AG09319 (cell line): ENCODE measurements at regions not wholly inside any gene's neighbourhood (a gene's known extent, or its start where the extent isn't known, plus 50 kb on each side); places are given as distances from the start of the nearest gene placed in this dataset.
"Not testable (repeated sequence)": the region's sequence is repeated elsewhere in the genome, so short reads cannot be mapped to it uniquely, and the experiment has no call there.

Source experiments
- DNase-seq: peaks from one replicate; pipeline ENCODE4 v3.0.0-alpha.2; 2010; ENCODE audit warnings: low read depth; ENCODE audit errors: extremely low read depth
- CTCF ChIP-seq: IDR thresholded peaks from 2 replicates; pipeline ENCODE4 v1.5.1; 2011; ENCODE audit warnings: low read depth, mild to moderate bottlenecking, inconsistent platforms, low read length, moderate library complexity

DNA sequence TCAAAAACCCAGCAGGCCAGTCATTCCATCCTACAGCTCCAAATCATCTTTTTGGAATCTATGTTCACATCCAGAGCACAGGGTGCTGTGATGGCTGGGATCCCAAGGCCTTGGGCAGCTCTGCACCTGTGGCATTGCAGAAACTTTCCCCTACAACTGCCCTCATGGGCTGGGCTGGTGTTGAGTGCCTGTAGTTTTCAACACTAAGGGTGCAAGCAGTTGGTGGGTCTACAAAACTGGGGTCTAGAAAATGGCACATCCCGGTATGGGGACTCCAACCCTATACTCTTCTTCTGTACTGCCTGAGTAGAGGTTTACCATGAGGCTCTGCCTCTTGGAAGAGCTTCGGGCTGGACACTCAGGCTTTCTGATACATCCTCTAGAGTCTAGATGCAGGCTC, 95.2 kb upstream of the TEKT4 start:
- TF ChIP-seq CTCF: no peak
- DNase-seq: no peak

GRCh38 chr2:94785105-94785504, 86.1 kb upstream of the TEKT4 start:
- DNase-seq: not testable (repeated sequence)

DNA sequence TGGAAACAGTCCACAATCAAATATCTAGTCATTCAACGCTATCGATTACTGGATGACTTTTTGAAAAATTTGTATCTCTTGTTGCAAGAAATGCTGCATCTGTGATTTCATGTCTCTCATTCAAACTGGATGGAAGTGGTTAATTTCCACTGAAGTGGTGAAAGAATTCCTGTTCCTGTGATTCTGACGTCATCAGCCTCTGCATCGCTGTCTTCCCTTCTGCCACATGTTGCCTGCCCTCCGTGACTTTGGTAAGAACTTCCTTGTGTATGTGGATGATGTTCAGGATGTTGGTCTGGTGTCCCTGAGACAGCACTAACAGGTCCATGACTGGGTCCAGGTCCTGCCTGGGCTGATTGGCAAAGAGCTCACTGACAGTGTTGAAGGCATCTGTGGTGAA, 84.8 kb upstream of the TEKT4 start:
- DNase-seq: not testable (repeated sequence)

GRCh38 chr2:94790169-94790568, 81.1 kb upstream of the TEKT4 start:
- DNase-seq: not testable (repeated sequence)

DNA sequence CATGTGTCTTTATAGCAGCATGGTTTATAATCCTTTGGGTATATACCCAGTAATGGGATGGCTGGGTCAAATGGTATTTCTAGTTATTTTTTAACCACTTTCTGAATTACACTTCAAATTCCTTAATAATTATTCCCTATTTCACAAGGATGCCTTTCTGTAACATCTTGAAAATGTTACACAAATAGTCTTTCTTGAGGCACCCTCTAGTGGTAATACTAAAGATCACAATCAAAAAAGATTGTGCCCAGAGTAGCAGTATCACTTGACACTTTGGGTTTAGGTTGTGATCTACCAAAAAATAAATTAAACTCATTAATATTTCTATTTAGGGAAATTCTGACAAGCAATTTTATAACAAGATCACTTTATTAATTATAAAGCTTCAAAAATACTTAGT, 74.0 kb upstream of the TEKT4 start:
- peak; percentile 36 for TF ChIP-seq CTCF
- not testable (repeated sequence) for DNase-seq
